ENCODE measurements at regions not wholly inside any gene's neighbourhood (a gene's known extent, or its start where the extent isn't known, plus 50 kb on each side); places are given as distances from the start of the nearest gene placed in this dataset.

DNA sequence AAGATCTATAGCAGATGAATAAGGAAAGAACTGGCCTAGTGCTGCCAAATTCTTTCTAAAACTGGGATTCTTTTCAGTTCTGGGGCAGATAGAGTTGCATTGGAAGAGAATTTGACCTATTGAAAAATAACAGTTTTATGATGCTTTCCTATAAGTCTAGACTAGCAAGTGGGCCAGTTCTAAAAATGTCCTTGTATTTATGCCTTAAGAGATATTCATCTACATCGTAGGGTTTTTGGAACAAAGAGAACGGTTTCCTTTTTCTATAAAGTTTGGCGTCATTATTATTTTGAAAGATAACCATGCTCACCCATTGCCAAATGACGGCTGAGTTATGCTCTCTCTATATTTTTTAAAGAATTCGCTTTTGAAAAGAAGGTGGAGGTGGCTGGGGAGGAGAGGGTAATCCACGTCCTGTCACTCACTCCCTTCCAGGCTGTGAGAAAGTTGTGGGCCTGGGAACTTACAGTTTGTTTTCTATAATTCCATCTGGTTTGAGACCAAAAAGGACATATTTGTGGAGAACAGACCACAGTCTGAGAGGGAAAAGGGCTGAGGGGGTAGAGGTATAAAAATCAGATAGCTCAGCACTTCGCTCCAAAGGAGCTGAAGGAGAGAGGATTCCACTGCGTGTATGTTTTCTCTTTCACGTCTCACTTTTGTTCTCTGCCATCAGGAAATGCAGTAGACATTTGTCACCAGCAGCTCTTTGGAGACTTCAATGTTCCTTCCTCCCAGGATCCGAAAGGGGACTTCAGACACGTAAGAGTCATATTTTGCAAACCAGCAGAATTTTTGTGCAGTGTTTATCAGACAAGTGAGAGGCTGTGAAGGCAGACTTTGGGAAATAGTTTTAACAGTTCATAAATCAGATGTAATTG is 281.9 kb upstream of the FN1 start:
- Histone ChIP-seq H3K36me3 (ENCODE audit: control insufficient read depth in 5 of 5, insufficient read depth in 5 of 5, low read length in 5 of 5) (no peaks in the 10 kb centered on the region), H3K9me3 (ENCODE audit: control insufficient read depth in 5 of 5, low read length in 5 of 5) (no peaks in the 10 kb centered on the region), H3K4me1 (ENCODE audit: control insufficient read depth in 5 of 5, insufficient read depth in 5 of 5, low read length in 5 of 5) (peaks cover 4 to 35% (median 18%) of the 10 kb centered on the region in 5 donors), H3K27me3 (ENCODE audit: control insufficient read depth in 5 of 5, insufficient read depth in 4 of 5, low read length in 5 of 5) (no peaks in the 10 kb centered on the region), H3K4me3 (ENCODE audit: low read depth in 1 of 5, low read length in 5 of 5) (no peak overlapping the region), H3K27ac (ENCODE audit: low read depth, low read length) (no peak overlapping the region), H3K9ac (ENCODE audit: low read length in 5 of 5) (no peak overlapping the region)

- no peak overlapping the region for H3K27ac ChIP-seq (ENCODE audit: low read depth, low read length)
- no peak overlapping the region for H3K9ac ChIP-seq (ENCODE audit: low read length in 5 of 5)
- no peaks in the 10 kb centered on the region for H3K36me3 ChIP-seq (ENCODE audit: control insufficient read depth in 5 of 5, insufficient read depth in 5 of 5, low read length in 5 of 5)
- H3K27me3 ChIP-seq (ENCODE audit: control insufficient read depth in 5 of 5, insufficient read depth in 4 of 5, low read length in 5 of 5), result no peaks in the 10 kb centered on the region
- peaks cover 7 to 43% (median 26%) of the 10 kb centered on the region in 5 donors for H3K4me1 ChIP-seq (ENCODE audit: control insufficient read depth in 5 of 5, insufficient read depth in 5 of 5, low read length in 5 of 5)
- no peak overlapping the region for H3K4me3 ChIP-seq (ENCODE audit: low read depth in 1 of 5, low read length in 5 of 5)
- no peaks in the 10 kb centered on the region for H3K9me3 ChIP-seq (ENCODE audit: control insufficient read depth in 5 of 5, low read length in 5 of 5)
These were observed 281.1 kb upstream of the FN1 start for GRCh38 chr2:215716956-215717355.

DNA sequence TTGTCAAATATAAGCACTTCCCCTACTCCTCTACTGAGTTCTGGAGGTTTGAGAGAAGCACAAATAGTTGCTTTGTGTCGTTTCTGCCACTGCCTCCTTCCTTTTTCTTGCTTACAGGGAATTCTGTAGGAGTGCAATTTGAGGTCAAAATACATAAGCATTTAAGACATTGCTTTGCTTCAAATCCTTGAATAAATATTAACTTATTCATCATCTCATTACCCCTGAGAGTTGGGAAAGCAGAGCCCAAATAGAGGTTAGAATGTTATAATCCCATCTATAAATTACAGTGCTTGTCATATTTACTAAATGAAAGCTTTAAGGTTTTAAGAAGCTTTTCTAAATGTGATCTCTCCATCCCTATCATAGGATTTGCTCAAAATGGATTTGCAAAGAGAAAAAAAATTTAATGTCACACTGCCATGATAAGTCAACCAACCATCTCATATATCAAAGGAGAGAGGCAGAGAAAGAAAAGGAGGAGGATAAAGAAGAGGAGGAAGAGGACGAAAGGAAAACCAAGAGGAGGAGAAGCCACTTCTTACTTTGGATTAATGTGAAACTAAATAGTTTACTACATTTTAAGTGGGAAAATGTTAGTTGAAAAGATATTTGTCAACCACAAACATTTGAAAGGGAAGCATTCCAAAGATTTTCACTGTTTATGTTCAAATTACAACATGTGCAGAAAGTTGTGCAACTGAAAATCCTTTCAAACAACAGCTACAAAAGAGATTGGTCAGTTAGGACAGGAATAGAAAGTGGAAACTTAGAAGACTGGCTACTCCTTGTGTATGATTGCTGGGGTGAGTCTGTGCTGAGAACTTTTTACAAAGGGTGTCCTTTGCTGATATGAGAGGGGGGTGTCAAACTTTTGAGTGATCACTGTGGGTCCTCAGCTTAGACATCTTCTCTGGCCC is 277.3 kb upstream of the FN1 start:
- H3K27ac ChIP-seq (ENCODE audit: low read depth, low read length), result peak overlapping the region; percentile 19

GRCh38 chr2:215712219-215712868 is 276.5 kb upstream of the FN1 start:
- Histone ChIP-seq H3K9me3 (ENCODE audit: control insufficient read depth in 5 of 5, low read length in 5 of 5) (no peaks in the 10 kb centered on the region), H3K4me3 (ENCODE audit: low read depth in 1 of 5, low read length in 5 of 5) (peak overlapping the region in 1 of 5 donors; percentile 12), H3K27ac (ENCODE audit: low read depth, low read length) (peak overlapping the region; percentile 19), H3K9ac (ENCODE audit: low read length in 5 of 5) (peak overlapping the region in 2 of 5 donors; percentile 2 to 6), H3K36me3 (ENCODE audit: control insufficient read depth in 5 of 5, insufficient read depth in 5 of 5, low read length in 5 of 5) (no peaks in the 10 kb centered on the region), H3K27me3 (ENCODE audit: control insufficient read depth in 5 of 5, insufficient read depth in 4 of 5, low read length in 5 of 5) (no peaks in the 10 kb centered on the region), H3K4me1 (ENCODE audit: control insufficient read depth in 5 of 5, insufficient read depth in 5 of 5, low read length in 5 of 5) (peaks cover 7 to 38% (median 31%) of the 10 kb centered on the region in 5 donors)

More for the DNA sequence above, 277.3 kb upstream of the FN1 start:
- no peaks in the 10 kb centered on the region for H3K36me3 ChIP-seq (ENCODE audit: control insufficient read depth in 5 of 5, insufficient read depth in 5 of 5, low read length in 5 of 5)
- H3K4me1 ChIP-seq (ENCODE audit: control insufficient read depth in 5 of 5, insufficient read depth in 5 of 5, low read length in 5 of 5), result peaks cover 7 to 46% (median 31%) of the 10 kb centered on the region in 5 donors
- H3K27me3 ChIP-seq (ENCODE audit: control insufficient read depth in 5 of 5, insufficient read depth in 4 of 5, low read length in 5 of 5), result no peaks in the 10 kb centered on the region
- no peaks in the 10 kb centered on the region for H3K9me3 ChIP-seq (ENCODE audit: control insufficient read depth in 5 of 5, low read length in 5 of 5)
- no peak overlapping the region for H3K4me3 ChIP-seq (ENCODE audit: low read depth in 1 of 5, low read length in 5 of 5)
- peak overlapping the region in 1 of 5 donors; percentile 2 for H3K9ac ChIP-seq (ENCODE audit: low read length in 5 of 5)

GRCh38 chr2:215711471-215712034 is 275.7 kb upstream of the FN1 start:
- Histone ChIP-seq H3K9me3 (ENCODE audit: control insufficient read depth in 5 of 5, low read length in 5 of 5) (no peaks in the 10 kb centered on the region), H3K27me3 (ENCODE audit: control insufficient read depth in 5 of 5, insufficient read depth in 4 of 5, low read length in 5 of 5) (no peaks in the 10 kb centered on the region), H3K27ac (ENCODE audit: low read depth, low read length) (peak overlapping the region; percentile 19), H3K4me1 (ENCODE audit: control insufficient read depth in 5 of 5, insufficient read depth in 5 of 5, low read length in 5 of 5) (peaks cover 7 to 37% (median 31%) of the 10 kb centered on the region in 5 donors), H3K4me3 (ENCODE audit: low read depth in 1 of 5, low read length in 5 of 5) (no peak overlapping the region), H3K9ac (ENCODE audit: low read length in 5 of 5) (no peak overlapping the region), H3K36me3 (ENCODE audit: control insufficient read depth in 5 of 5, insufficient read depth in 5 of 5, low read length in 5 of 5) (no peaks in the 10 kb centered on the region)

DNA sequence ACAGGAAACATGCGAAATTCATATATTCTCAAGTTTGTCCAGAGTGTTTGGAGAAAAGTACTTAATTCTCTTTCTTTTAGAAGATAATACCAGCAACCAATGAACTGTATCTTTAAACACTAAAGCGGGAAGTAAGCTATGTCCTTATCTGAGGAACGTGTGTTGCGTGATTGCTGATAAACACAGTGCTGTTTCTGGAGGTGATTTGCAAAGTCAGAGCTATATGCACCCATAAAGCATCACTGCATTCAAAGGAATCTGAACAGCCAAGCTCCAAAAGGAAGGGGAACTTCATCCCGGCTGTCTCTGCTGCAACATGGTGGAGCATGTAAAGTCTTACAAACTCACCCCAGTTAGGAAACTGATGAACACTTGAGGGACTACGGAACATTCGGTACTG is 271.7 kb upstream of the FN1 start:
- H3K36me3 ChIP-seq (ENCODE audit: control insufficient read depth in 5 of 5, insufficient read depth in 5 of 5, low read length in 5 of 5), result no peaks in the 10 kb centered on the region
- peaks cover 2 to 24% (median 18%) of the 10 kb centered on the region in 5 donors for H3K4me1 ChIP-seq (ENCODE audit: control insufficient read depth in 5 of 5, insufficient read depth in 5 of 5, low read length in 5 of 5)
- H3K4me3 ChIP-seq (ENCODE audit: low read depth in 1 of 5, low read length in 5 of 5), result no peak overlapping the region
- H3K27ac ChIP-seq (ENCODE audit: low read depth, low read length), result no peak overlapping the region
- no peaks in the 10 kb centered on the region for H3K9me3 ChIP-seq (ENCODE audit: control insufficient read depth in 5 of 5, low read length in 5 of 5)
- H3K27me3 ChIP-seq (ENCODE audit: control insufficient read depth in 5 of 5, insufficient read depth in 4 of 5, low read length in 5 of 5), result no peaks in the 10 kb centered on the region
- H3K9ac ChIP-seq (ENCODE audit: low read length in 5 of 5), result no peak overlapping the region

GRCh38 chr2:215705771-215706361 is 270.0 kb upstream of the FN1 start:
- Histone ChIP-seq H3K27me3 (ENCODE audit: control insufficient read depth in 5 of 5, insufficient read depth in 4 of 5, low read length in 5 of 5) (no peaks in the 10 kb centered on the region), H3K9me3 (ENCODE audit: control insufficient read depth in 5 of 5, low read length in 5 of 5) (no peaks in the 10 kb centered on the region), H3K4me1 (ENCODE audit: control insufficient read depth in 5 of 5, insufficient read depth in 5 of 5, low read length in 5 of 5) (peaks cover 0 to 7% (median 2%) of the 10 kb centered on the region in 5 donors), H3K36me3 (ENCODE audit: control insufficient read depth in 5 of 5, insufficient read depth in 5 of 5, low read length in 5 of 5) (no peaks in the 10 kb centered on the region), H3K9ac (ENCODE audit: low read length in 5 of 5) (no peak overlapping the region), H3K4me3 (ENCODE audit: low read depth in 1 of 5, low read length in 5 of 5) (no peak overlapping the region), H3K27ac (ENCODE audit: low read depth, low read length) (no peak overlapping the region)

DNA sequence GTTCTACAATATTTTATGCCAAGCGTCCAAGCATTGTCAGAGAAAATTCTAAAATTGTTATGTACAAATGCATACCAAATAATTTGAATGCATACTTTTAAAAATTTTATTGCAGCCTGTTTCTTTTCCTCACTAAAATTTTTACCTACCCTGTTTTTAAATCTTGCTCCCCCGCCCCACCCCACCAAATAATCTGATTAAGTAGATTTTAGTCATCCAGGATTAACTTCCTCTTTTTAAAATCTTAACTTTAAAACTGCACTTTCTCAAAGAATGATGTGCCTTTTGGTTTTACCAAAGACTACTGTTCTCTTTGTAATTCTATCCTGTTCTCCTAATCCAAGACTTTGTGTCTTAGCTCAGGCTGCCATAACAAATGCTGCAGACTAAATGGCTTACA is 269.4 kb upstream of the FN1 start:
- Histone ChIP-seq H3K27me3 (ENCODE audit: control insufficient read depth in 5 of 5, insufficient read depth in 4 of 5, low read length in 5 of 5) (no peaks in the 10 kb centered on the region), H3K4me3 (ENCODE audit: low read depth in 1 of 5, low read length in 5 of 5) (no peak overlapping the region), H3K9ac (ENCODE audit: low read length in 5 of 5) (no peak overlapping the region), H3K9me3 (ENCODE audit: control insufficient read depth in 5 of 5, low read length in 5 of 5) (no peaks in the 10 kb centered on the region), H3K27ac (ENCODE audit: low read depth, low read length) (no peak overlapping the region), H3K4me1 (ENCODE audit: control insufficient read depth in 5 of 5, insufficient read depth in 5 of 5, low read length in 5 of 5) (peaks cover 0 to 3% (median 0%) of the 10 kb centered on the region in 5 donors), H3K36me3 (ENCODE audit: control insufficient read depth in 5 of 5, insufficient read depth in 5 of 5, low read length in 5 of 5) (no peaks in the 10 kb centered on the region)

DNA sequence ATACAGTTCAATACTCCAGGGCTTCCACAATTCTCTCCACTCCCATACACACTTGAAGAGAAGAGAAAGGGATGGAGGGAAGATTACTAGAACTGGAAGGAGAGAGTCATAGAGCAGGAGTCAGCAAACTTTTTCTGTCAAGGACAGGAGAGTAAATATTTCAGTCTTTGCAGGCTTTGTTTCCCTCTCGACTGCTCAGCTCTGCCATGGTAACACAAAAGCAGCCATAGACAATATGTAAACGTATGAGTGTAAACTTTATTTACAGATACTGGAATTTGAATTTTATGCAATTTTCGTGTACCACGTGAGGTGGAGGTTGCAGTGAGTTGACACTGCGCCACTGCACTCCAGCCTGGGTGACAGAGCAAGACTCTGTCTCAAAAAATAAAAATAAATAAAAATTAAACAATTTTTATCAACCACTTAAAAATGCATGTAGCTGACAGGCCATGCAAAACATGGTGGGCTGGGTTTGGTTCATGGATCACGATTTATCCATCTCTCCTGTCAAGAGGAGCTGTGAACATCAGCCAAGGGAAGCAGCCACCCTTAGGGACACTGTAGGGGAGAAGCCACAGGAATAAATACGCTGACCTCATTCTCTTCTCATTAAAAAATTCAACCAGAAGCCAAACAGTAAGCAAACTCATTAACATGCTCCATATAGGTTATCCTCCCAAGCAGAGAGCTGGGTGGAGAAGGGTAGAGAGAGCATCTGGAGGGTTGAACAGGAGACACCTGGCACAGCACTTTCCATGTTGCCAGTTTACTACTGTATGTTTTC is 266.4 kb upstream of the FN1 start:
- no peak overlapping the region for H3K27ac ChIP-seq (ENCODE audit: low read depth, low read length)
- no peak overlapping the region for H3K4me3 ChIP-seq (ENCODE audit: low read depth in 1 of 5, low read length in 5 of 5)
- no peak overlapping the region for H3K9ac ChIP-seq (ENCODE audit: low read length in 5 of 5)
- H3K9me3 ChIP-seq (ENCODE audit: control insufficient read depth in 5 of 5, low read length in 5 of 5), result peaks cover 0 to 11% (median 2%) of the 10 kb centered on the region in 5 donors
- H3K36me3 ChIP-seq (ENCODE audit: control insufficient read depth in 5 of 5, insufficient read depth in 5 of 5, low read length in 5 of 5), result no peaks in the 10 kb centered on the region
- H3K27me3 ChIP-seq (ENCODE audit: control insufficient read depth in 5 of 5, insufficient read depth in 4 of 5, low read length in 5 of 5), result no peaks in the 10 kb centered on the region
- H3K4me1 ChIP-seq (ENCODE audit: control insufficient read depth in 5 of 5, insufficient read depth in 5 of 5, low read length in 5 of 5), result peaks cover 0 to 3% (median 0%) of the 10 kb centered on the region in 5 donors
